ENCODE measurements at regions not wholly inside any gene's neighbourhood (a gene's known extent, or its start where the extent isn't known, plus 50 kb on each side); places are given as distances from the start of the nearest gene placed in this dataset.

- no peak for TF ChIP-seq HMGXB4 (CRISPR knock-in tag; IDR thresholded peaks at IDR 0.05)
- TF ChIP-seq ZNF416 (CRISPR knock-in tag; IDR thresholded peaks at IDR 0.05): no peak
- TF ChIP-seq MLX (CRISPR knock-in tag; IDR thresholded peaks at IDR 0.05): no peak
- TF ChIP-seq ATF6 (CRISPR knock-in tag; IDR thresholded peaks at IDR 0.05): no peak
Observed at GRCh38 chr20:19041787-19042186, 170.7 kb upstream of the SLC24A3 start (continued).

GRCh38 chr20:19045371-19045770 lies 167.1 kb upstream of the SLC24A3 start:
- ChIA-PET POLR2A (no interaction called here), CTCF (interaction anchor here (0.5 kb wide), 1 partner anchor 155 kb away, joined by 4 read pairs; no protein-coding TSS in a partner anchor)
- Mint-ChIP-seq H3K9me3 (no peaks in the 10 kb centered on the region), H3K36me3 (no peaks in the 10 kb centered on the region), H3K27ac (no peak overlapping the region), H3K4me1 (peaks cover 11% of the 10 kb centered on the region), H3K4me3 (no peak overlapping the region), H3K27me3 (ENCODE audit: low read depth) (peaks cover 11% of the 10 kb centered on the region)
- TF ChIP-seq IRF2 (CRISPR knock-in tag; IDR thresholded peaks at IDR 0.05; ENCODE audit: borderline replicate concordance, low read depth) (no peak), SMAD3 (CRISPR knock-in tag; IDR thresholded peaks at IDR 0.05; ENCODE audit: borderline replicate concordance) (no peak), ZNF671 (CRISPR knock-in tag; IDR thresholded peaks at IDR 0.05) (no peak), GRHL2 (CRISPR knock-in tag; IDR thresholded peaks at IDR 0.05; ENCODE audit: insufficient replicate concordance, severe bottlenecking) (no peak), ZNF263 (CRISPR knock-in tag; IDR thresholded peaks at IDR 0.05; ENCODE audit: low read depth) (no peak), EMX1 (CRISPR knock-in tag; IDR thresholded peaks at IDR 0.05) (no peak)
- no peak for DNase-seq (ENCODE audit: low spot score)
- ATAC-seq: no peak

- ChIA-PET POLR2A (no interaction called here), CTCF (interaction anchor here (1.1 kb wide), 1 partner anchor 9 kb away, joined by 3 read pairs; no protein-coding TSS in a partner anchor)
- Mint-ChIP-seq H3K36me3 (no peaks in the 10 kb centered on the region), H3K9me3 (no peaks in the 10 kb centered on the region), H3K27ac (no peak overlapping the region), H3K4me3 (no peak overlapping the region), H3K4me1 (peaks cover 11% of the 10 kb centered on the region), H3K27me3 (ENCODE audit: low read depth) (peaks cover 11% of the 10 kb centered on the region)
- TF ChIP-seq ZNF396 (CRISPR knock-in tag; IDR thresholded peaks at IDR 0.05; ENCODE audit: borderline replicate concordance) (no peak), TEAD4 (CRISPR knock-in tag; IDR thresholded peaks at IDR 0.05) (no peak), ZSCAN18 (CRISPR knock-in tag; IDR thresholded peaks at IDR 0.05) (no peak), SOX15 (CRISPR knock-in tag; IDR thresholded peaks at IDR 0.05) (no peak), ELF4 (CRISPR knock-in tag; IDR thresholded peaks at IDR 0.05; ENCODE audit: low read depth) (no peak), ZNF219 (CRISPR knock-in tag; IDR thresholded peaks at IDR 0.05; ENCODE audit: borderline replicate concordance) (no peak), ERG (CRISPR knock-in tag; IDR thresholded peaks at IDR 0.05) (no peak)
- no peak for DNase-seq (ENCODE audit: low spot score)
- no peak for ATAC-seq
Observed at GRCh38 chr20:19047040-19047950, 165.1 kb upstream of the SLC24A3 start.

All from WTC11 (cell line).